GM12892 (cell line): ENCODE measurements at regions not wholly inside any gene's neighbourhood (a gene's known extent, or its start where the extent isn't known, plus 50 kb on each side); places are given as distances from the start of the nearest gene placed in this dataset.

ENCODE experiments used
- POLR2A ChIP-seq: IDR thresholded peaks from 2 replicates; pipeline ENCODE4 v1.6.1; 2011; ENCODE audit warnings: low read depth, low read length, control low read depth
- POLR2AphosphoS5 ChIP-seq: IDR thresholded peaks from 2 replicates; pipeline ENCODE4 v1.6.1; 2011; ENCODE audit warnings: low read depth, low read length, control low read depth

- no peak for TF ChIP-seq POLR2A
- TF ChIP-seq POLR2AphosphoS5: no peak
Measured at GRCh38 chr3:6113338-6113737, 747.6 kb upstream of the GRM7 start.
